Neuronal stem cell (in vitro differentiated cells): ENCODE measurements at regions not wholly inside any gene's neighbourhood (a gene's known extent, or its start where the extent isn't known, plus 50 kb on each side); places are given as distances from the start of the nearest gene placed in this dataset.

Experiments used
- DNase-seq: peaks from one replicate; pipeline ENCODE4 v3.0.0-alpha.2; 2013; ENCODE audit warnings: low spot score
- H2AFZ ChIP-seq: one replicate; pipeline ENCODE4 v1.6.1; 2013; ENCODE audit warnings: mild to moderate bottlenecking, low read length, inconsistent platforms
- H2AK5ac ChIP-seq: 2 replicates; pipeline ENCODE4 v1.6.1; 2013; ENCODE audit warnings: low read depth, mild to moderate bottlenecking, inconsistent platforms, low read length, moderate library complexity, mixed read lengths
- H2BK120ac ChIP-seq: 2 replicates; pipeline ENCODE4 v1.6.1; 2013; ENCODE audit warnings: low read depth, mild to moderate bottlenecking, inconsistent platforms, low read length, moderate library complexity, mixed read lengths
- H2BK12ac ChIP-seq: one replicate; pipeline ENCODE4 v1.6.1; 2013; ENCODE audit warnings: low read length, inconsistent platforms
- H2BK15ac ChIP-seq: 2 replicates; pipeline ENCODE4 v1.6.1; 2013; ENCODE audit warnings: mild to moderate bottlenecking, low read length, inconsistent platforms, mixed read lengths
- H2BK5ac ChIP-seq: one replicate; pipeline ENCODE4 v1.6.1; 2013; ENCODE audit warnings: inconsistent platforms, mild to moderate bottlenecking, low read length, moderate library complexity
- H3K14ac ChIP-seq: one replicate; pipeline ENCODE4 v1.6.1; 2013; ENCODE audit warnings: low read length, inconsistent platforms
- H3K18ac ChIP-seq: 2 replicates; pipeline ENCODE4 v1.6.1; 2013; ENCODE audit warnings: low read length, inconsistent platforms
- H3K23ac ChIP-seq: 2 replicates; pipeline ENCODE4 v1.6.1; 2013; ENCODE audit warnings: low read depth, mild to moderate bottlenecking, mixed read lengths, low read length, inconsistent platforms; ENCODE audit not compliant: poor library complexity
- H3K27ac ChIP-seq: replicated peaks from 3 replicates; pipeline ENCODE4 v1.5.1; 2013; ENCODE audit warnings: low read length, inconsistent platforms
- H3K27me3 ChIP-seq, 3 experiments: 2 replicates each; pipeline ENCODE4 v1.6.1; 2013; ENCODE audit warnings: low read length in 3 of 3, mild to moderate bottlenecking in 2 of 3, inconsistent platforms in 1 of 3, low read depth in 1 of 3, mixed read lengths in 1 of 3, moderate library complexity in 1 of 3; ENCODE audit not compliant: control insufficient read depth in 3 of 3, insufficient read depth in 3 of 3
- H3K36me3 ChIP-seq, 2 donors: replicated peaks in 1 of 2; 2 replicates each; pipeline ENCODE4 v1.6.1; 2013; ENCODE audit warnings: low read length in 2 of 2; ENCODE audit not compliant: control insufficient read depth in 2 of 2, insufficient read depth in 2 of 2
- H3K4ac ChIP-seq: 2 replicates; pipeline ENCODE4 v1.6.1; 2013; ENCODE audit warnings: inconsistent platforms, mild to moderate bottlenecking, low read length, moderate library complexity
- H3K4me1 ChIP-seq, 2 donors: 1 replicate in 1 of 2; 2 replicates in 1 of 2; pipeline ENCODE4 v1.6.1; 2013; ENCODE audit warnings: low read length in 2 of 2, low read depth in 1 of 2; ENCODE audit not compliant: control insufficient read depth in 2 of 2, insufficient read depth in 1 of 2
- H3K4me2 ChIP-seq: one replicate; pipeline ENCODE4 v1.6.1; 2013; ENCODE audit warnings: mild to moderate bottlenecking, low read length, inconsistent platforms; ENCODE audit not compliant: insufficient read depth, poor library complexity, severe bottlenecking
- H3K4me3 ChIP-seq, 2 donors: 2 replicates each; pipeline ENCODE4 v1.5.1; 2013; ENCODE audit warnings: low read length in 2 of 2, mild to moderate bottlenecking in 2 of 2, inconsistent platforms in 1 of 2, moderate library complexity in 1 of 2
- H3K79me1 ChIP-seq: one replicate; pipeline ENCODE4 v1.6.1; 2013; ENCODE audit warnings: low read depth, mild to moderate bottlenecking, inconsistent platforms, low read length, moderate library complexity
- H3K9ac ChIP-seq: one replicate; pipeline ENCODE4 v1.6.1; 2013; ENCODE audit warnings: mild to moderate bottlenecking, low read depth, low read length, inconsistent platforms; ENCODE audit not compliant: poor library complexity
- H3K9me3 ChIP-seq, 2 donors: replicated peaks in 1 of 2; 2 replicates each; pipeline versions ENCODE3 to v1.6.1; 2013; ENCODE audit warnings: low read length in 2 of 2, mild to moderate bottlenecking in 2 of 2, inconsistent platforms in 1 of 2, low read depth in 1 of 2, mixed read lengths in 1 of 2, moderate library complexity in 1 of 2; ENCODE audit not compliant: control insufficient read depth in 2 of 2, insufficient read depth in 1 of 2
- H4K8ac ChIP-seq: one replicate; pipeline ENCODE4 v1.6.1; 2013; ENCODE audit warnings: low read depth, mild to moderate bottlenecking, inconsistent platforms, low read length, moderate library complexity
- H4K91ac ChIP-seq: one replicate; pipeline ENCODE4 v1.6.1; 2013; ENCODE audit warnings: low read length, low read depth, mild to moderate bottlenecking, inconsistent platforms; ENCODE audit not compliant: poor library complexity
- WGBS, 2 donors: extraction: QIAGEN DNeasy Blood & Tissue Kit; methylation state at CpG; one replicate each; pipeline ENCODE4 v1.1.7; 2013; ENCODE audit warnings: missing lambda C conversion rate in 2 of 2, mixed read lengths in 1 of 2; ENCODE audit not compliant: insufficient read length in 2 of 2, insufficient replicate concordance in 1 of 2; ENCODE audit errors: extremely low coverage in 2 of 2; 5-methylcytosine and 5-hydroxymethylcytosine counted together

DNA sequence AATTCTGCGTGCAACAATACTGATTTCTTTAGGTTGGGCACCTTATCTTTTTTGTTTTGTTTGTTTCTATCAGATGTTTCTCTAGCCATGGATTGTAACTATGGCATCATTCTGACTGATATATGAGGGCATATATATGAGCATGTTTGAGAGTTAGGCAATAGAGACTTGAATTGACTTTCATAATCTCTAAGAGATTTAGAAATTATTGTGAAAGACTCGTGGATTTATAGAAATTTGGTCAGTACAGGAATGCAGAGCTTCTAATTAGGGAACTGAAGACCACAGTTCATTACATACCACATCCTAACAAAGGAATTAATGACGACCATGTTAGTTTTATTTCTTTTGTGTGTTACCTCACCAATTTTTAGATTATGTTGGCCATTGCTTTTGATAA, 546.0 kb upstream of the GRAMD2B start:
- Histone ChIP-seq H3K27me3 (no peaks in the 10 kb centered on the region), H2AK5ac (no peak overlapping the region), H3K4me1 (no peaks in the 10 kb centered on the region), H3K9me3 (peaks cover 0 to 5% of the 10 kb centered on the region in 2 donors), H3K4me3 (no peak overlapping the region), H3K18ac (no peak overlapping the region), H3K36me3 (no peaks in the 10 kb centered on the region), H3K4me2 (no peak overlapping the region), H2BK5ac (no peak overlapping the region), H2BK12ac (no peak overlapping the region), H2AFZ (no peak overlapping the region), H3K9ac (no peak overlapping the region), H3K27ac (no peak overlapping the region), H2BK120ac (no peak overlapping the region), H3K14ac (no peak overlapping the region), H3K79me1 (no peaks in the 10 kb centered on the region), H3K4ac (no peak overlapping the region), H4K8ac (no peak overlapping the region), H3K23ac (no peak overlapping the region), H2BK15ac (no peak overlapping the region), H4K91ac (no peak overlapping the region)
- no peak for DNase-seq
- WGBS, 2 donors: no CpG with 5 or more reads among the region's 3 CpGs

DNA sequence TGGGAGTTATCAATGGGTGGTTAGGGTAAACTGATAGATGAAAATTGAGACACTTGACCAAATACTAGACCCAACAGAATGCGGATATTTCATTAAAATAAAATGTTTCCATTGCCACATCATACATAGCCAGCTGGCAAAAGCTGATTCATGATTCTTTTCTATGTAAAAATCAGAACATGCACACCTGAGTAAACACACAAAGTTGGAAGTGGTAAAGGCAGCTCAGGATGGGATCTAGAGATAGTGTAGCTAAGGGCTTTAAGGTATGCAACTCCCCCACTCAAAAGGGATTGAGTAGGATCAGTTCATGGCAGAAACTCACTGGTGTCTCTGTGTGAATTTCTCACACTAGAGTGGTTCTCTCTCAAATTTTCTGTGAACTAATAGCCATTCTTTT, 541.1 kb upstream of the GRAMD2B start:
- H3K79me1 ChIP-seq: no peaks in the 10 kb centered on the region
- no peak overlapping the region for H3K4me3 ChIP-seq
- no CpG with 5 or more reads among the region's 1 CpG for WGBS, 2 donors
- H2BK5ac ChIP-seq: no peak overlapping the region
- H3K4me1 ChIP-seq: no peaks in the 10 kb centered on the region
- H3K4me2 ChIP-seq: no peak overlapping the region
- H4K91ac ChIP-seq: no peak overlapping the region
- no peak overlapping the region for H2BK15ac ChIP-seq
- H3K18ac ChIP-seq: no peak overlapping the region
- no peak overlapping the region for H2AFZ ChIP-seq
- peaks cover 0 to 1% of the 10 kb centered on the region in 2 donors for H3K9me3 ChIP-seq
- no peak overlapping the region for H3K9ac ChIP-seq
- H2BK120ac ChIP-seq: no peak overlapping the region
- H3K27me3 ChIP-seq: no peaks in the 10 kb centered on the region
- no peak overlapping the region for H2BK12ac ChIP-seq
- H3K4ac ChIP-seq: no peak overlapping the region
- no peak overlapping the region for H3K27ac ChIP-seq
- no peak for DNase-seq
- no peak overlapping the region for H2AK5ac ChIP-seq
- no peak overlapping the region for H4K8ac ChIP-seq
- no peak overlapping the region for H3K14ac ChIP-seq
- no peaks in the 10 kb centered on the region for H3K36me3 ChIP-seq
- H3K23ac ChIP-seq: no peak overlapping the region

DNA sequence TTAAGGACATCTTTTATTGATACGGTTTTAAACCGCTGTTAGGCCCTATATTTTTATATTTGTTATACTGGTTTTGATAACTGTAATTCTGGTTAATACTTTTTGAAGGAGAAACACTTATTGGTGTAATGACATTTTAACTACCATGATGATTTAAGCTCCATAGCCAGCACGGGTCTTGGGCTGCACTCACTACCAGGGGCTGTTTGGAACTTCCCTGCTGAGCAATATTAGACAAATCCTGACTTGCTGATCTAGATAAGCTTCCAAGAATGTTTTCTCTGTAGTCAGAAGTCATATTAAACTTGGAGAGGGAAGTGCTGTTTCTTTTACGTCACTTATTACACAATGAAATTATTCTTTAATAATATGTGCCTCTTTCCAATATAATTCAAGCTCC, 540.0 kb upstream of the GRAMD2B start:
- Histone ChIP-seq H3K9me3 (peaks cover 0 to 1% of the 10 kb centered on the region in 2 donors), H3K27me3 (no peaks in the 10 kb centered on the region), H2BK15ac (no peak overlapping the region), H3K14ac (no peak overlapping the region), H3K18ac (no peak overlapping the region), H3K27ac (no peak overlapping the region), H3K4me2 (no peak overlapping the region), H3K9ac (no peak overlapping the region), H2AK5ac (no peak overlapping the region), H2BK5ac (no peak overlapping the region), H3K4me1 (no peaks in the 10 kb centered on the region), H3K4ac (no peak overlapping the region), H2BK12ac (no peak overlapping the region), H4K8ac (no peak overlapping the region), H3K23ac (no peak overlapping the region), H2AFZ (no peak overlapping the region), H3K4me3 (no peak overlapping the region), H3K79me1 (no peaks in the 10 kb centered on the region), H3K36me3 (no peaks in the 10 kb centered on the region), H4K91ac (no peak overlapping the region), H2BK120ac (no peak overlapping the region)
- no CpG with 5 or more reads among the region's 4 CpGs for WGBS, 2 donors
- no peak for DNase-seq

DNA sequence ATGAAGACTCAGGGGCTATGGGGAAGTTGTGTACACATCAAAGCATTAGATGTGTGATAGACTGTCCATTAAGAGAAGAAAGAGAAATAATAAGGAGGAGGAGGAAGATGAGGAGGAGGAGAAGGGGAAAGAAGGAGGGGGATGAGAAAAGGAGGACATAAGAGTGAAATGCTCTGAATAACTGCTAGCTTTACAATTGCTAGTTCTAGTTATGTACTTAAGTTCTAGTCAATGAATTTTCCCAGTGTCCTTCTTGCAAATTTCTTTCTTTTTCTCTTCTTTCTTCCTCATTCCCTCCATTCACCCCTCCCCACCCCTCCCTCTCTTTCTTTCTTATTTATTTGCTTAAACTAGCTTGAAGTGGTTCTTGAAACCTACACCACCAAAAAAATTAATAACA, 534.9 kb upstream of the GRAMD2B start:
- Histone ChIP-seq H2BK5ac (no peak overlapping the region), H3K4me2 (no peak overlapping the region), H3K18ac (no peak overlapping the region), H3K79me1 (no peaks in the 10 kb centered on the region), H3K9ac (no peak overlapping the region), H3K4me3 (no peak overlapping the region), H3K36me3 (no peaks in the 10 kb centered on the region), H4K8ac (no peak overlapping the region), H4K91ac (no peak overlapping the region), H3K23ac (no peak overlapping the region), H3K4me1 (no peaks in the 10 kb centered on the region), H2AK5ac (no peak overlapping the region), H3K4ac (no peak overlapping the region), H2BK120ac (no peak overlapping the region), H2BK15ac (no peak overlapping the region), H2AFZ (no peak overlapping the region), H3K27me3 (no peaks in the 10 kb centered on the region), H3K14ac (no peak overlapping the region), H3K27ac (no peak overlapping the region), H2BK12ac (no peak overlapping the region), H3K9me3 (peaks cover 1 to 3% of the 10 kb centered on the region in 2 donors)
- no peak for DNase-seq
